Activated CD4-positive, alpha-beta T cell treated with anti-CD3 and anti-CD28 coated beads for 1 hour (primary cell): ENCODE measurements at regions not wholly inside any gene's neighbourhood (a gene's known extent, or its start where the extent isn't known, plus 50 kb on each side); places are given as distances from the start of the nearest gene placed in this dataset.
"Not testable (repeated sequence)": the region's sequence is repeated elsewhere in the genome, so short reads cannot be mapped to it uniquely, and the experiment has no call there.

Experiments
- DNase-seq: peaks from one replicate; pipeline ENCODE4 v3.0.0-alpha.2; 2020

GRCh38 chr2:177001334-177001733, 211.3 kb upstream of the HNRNPA3 start:
- DNase-seq: no peak

GRCh38 chr2:177002983-177003382, 209.6 kb upstream of the HNRNPA3 start:
- DNase-seq: no peak

- DNase-seq: not testable (repeated sequence)
Measured at GRCh38 chr2:177007726-177008125, 204.9 kb upstream of the HNRNPA3 start.

- DNase-seq: not testable (repeated sequence)
Measured at GRCh38 chr2:177008662-177009061, 203.9 kb upstream of the HNRNPA3 start.

GRCh38 chr2:177010146-177010545, 202.4 kb upstream of the HNRNPA3 start:
- no peak for DNase-seq

- no peak for DNase-seq
Measured at GRCh38 chr2:177010861-177011260, 201.7 kb upstream of the HNRNPA3 start.

GRCh38 chr2:177014946-177015345, 197.6 kb upstream of the HNRNPA3 start:
- DNase-seq: no peak

GRCh38 chr2:177015356-177015923, 197.2 kb upstream of the HNRNPA3 start:
- DNase-seq: no peak

- no peak for DNase-seq
Measured at GRCh38 chr2:177020524-177021119, 192.0 kb upstream of the HNRNPA3 start.

GRCh38 chr2:177021706-177022343, 190.8 kb upstream of the HNRNPA3 start:
- no peak for DNase-seq

GRCh38 chr2:177024765-177025164, 187.8 kb upstream of the HNRNPA3 start:
- no peak for DNase-seq

- no peak for DNase-seq
Measured at GRCh38 chr2:177026253-177026652, 186.3 kb upstream of the HNRNPA3 start.

GRCh38 chr2:177026956-177027355, 185.6 kb upstream of the HNRNPA3 start:
- no peak for DNase-seq

GRCh38 chr2:177028296-177028695, 184.3 kb upstream of the HNRNPA3 start:
- DNase-seq: no peak

GRCh38 chr2:177029075-177029474, 183.5 kb upstream of the HNRNPA3 start:
- DNase-seq: no peak

- no peak for DNase-seq
Measured at GRCh38 chr2:177029501-177029900, 183.1 kb upstream of the HNRNPA3 start.

- DNase-seq: no peak
Measured at GRCh38 chr2:177029901-177030300, 182.7 kb upstream of the HNRNPA3 start.

GRCh38 chr2:177030451-177031105, 182.0 kb upstream of the HNRNPA3 start:
- DNase-seq: no peak

GRCh38 chr2:177031438-177032180, 181.0 kb upstream of the HNRNPA3 start:
- no peak for DNase-seq

GRCh38 chr2:177036747-177037146, 175.8 kb upstream of the HNRNPA3 start:
- DNase-seq: no peak

GRCh38 chr2:177037569-177037968, 175.0 kb upstream of the HNRNPA3 start:
- DNase-seq: no peak

- no peak for DNase-seq
Measured at GRCh38 chr2:177038787-177039484, 173.7 kb upstream of the HNRNPA3 start.

- DNase-seq: no peak
Measured at GRCh38 chr2:177042311-177042710, 170.3 kb upstream of the HNRNPA3 start.
